Neural progenitor cell (in vitro differentiated cells): ENCODE measurements at regions not wholly inside any gene's neighbourhood (a gene's known extent, or its start where the extent isn't known, plus 50 kb on each side); places are given as distances from the start of the nearest gene placed in this dataset.

Source experiments
- EZH2 ChIP-seq: fragments of 200-600 bp; sonication (generic); IDR thresholded peaks from 2 replicates; pipeline ENCODE4 v1.6.1; 2017; ENCODE audit warnings: antibody characterized with exemption, mild to moderate bottlenecking, moderate library complexity
- TF ChIP-seq, protein P1 (sequence below): fragments of 200-600 bp; sonication (generic); IDR thresholded peaks from 2 replicates; pipeline ENCODE4 v1.5.1; 2017; ENCODE audit warnings: antibody characterized with exemption, mild to moderate bottlenecking

DNA sequence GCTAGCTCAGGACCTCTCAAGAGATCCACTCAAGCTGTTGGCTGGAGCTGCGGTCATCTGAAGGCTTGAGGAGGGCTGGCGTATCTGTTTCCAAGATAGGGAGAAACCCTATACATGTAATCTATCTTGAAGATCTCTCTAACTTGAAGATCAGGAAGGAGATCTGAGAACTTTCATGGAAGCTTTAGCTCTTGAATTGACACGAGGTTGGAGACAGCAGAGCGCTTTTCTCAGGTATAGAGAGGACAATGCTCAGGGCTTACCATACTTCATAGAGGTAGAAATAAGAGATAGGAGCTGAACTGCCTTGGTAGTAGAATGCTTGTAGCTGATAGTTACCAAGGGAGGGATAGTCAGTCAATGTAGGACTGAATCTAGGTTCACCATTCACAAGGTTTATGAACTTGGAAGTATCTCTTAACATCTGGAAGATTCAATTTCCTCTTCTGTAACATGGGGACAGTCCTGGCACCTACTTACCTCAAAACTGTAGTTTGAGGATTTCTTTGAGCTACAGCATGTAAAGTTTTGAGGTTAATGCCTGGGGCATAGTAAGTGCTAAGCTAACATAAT, 267.0 kb upstream of the MAF start:
- TF ChIP-seq, protein P1, sequence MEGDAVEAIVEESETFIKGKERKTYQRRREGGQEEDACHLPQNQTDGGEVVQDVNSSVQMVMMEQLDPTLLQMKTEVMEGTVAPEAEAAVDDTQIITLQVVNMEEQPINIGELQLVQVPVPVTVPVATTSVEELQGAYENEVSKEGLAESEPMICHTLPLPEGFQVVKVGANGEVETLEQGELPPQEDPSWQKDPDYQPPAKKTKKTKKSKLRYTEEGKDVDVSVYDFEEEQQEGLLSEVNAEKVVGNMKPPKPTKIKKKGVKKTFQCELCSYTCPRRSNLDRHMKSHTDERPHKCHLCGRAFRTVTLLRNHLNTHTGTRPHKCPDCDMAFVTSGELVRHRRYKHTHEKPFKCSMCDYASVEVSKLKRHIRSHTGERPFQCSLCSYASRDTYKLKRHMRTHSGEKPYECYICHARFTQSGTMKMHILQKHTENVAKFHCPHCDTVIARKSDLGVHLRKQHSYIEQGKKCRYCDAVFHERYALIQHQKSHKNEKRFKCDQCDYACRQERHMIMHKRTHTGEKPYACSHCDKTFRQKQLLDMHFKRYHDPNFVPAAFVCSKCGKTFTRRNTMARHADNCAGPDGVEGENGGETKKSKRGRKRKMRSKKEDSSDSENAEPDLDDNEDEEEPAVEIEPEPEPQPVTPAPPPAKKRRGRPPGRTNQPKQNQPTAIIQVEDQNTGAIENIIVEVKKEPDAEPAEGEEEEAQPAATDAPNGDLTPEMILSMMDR, result no peak
- TF ChIP-seq EZH2, result no peak
